A673 (cell line): ENCODE measurements at regions not wholly inside any gene's neighbourhood (a gene's known extent, or its start where the extent isn't known, plus 50 kb on each side); places are given as distances from the start of the nearest gene placed in this dataset.

Experiments
- BruUV-seq: library from RNA; stranded (reverse); fragments of 400-500 nt; replicated peaks from 2 replicates; lab custom pipeline; 2021; lab: Mats Ljungman, UMichigan
- CTCF ChIA-PET: fragments of 300-600 bp; sonication (Branson Sonifier 250); formaldehyde crosslinking; loops from one replicate; lab custom pipeline; 2022; ENCODE audit warnings: antibody characterized with exemption; lab: Charles Lee
- POLR2A ChIA-PET: fragments of 300-600 bp; sonication (Branson Sonifier 250); formaldehyde crosslinking; loops from one replicate; lab custom pipeline; 2022; ENCODE audit warnings: antibody characterized with exemption; ENCODE audit not compliant: low non-redundant PET; lab: Charles Lee
- DNase-seq: peaks from one replicate; pipeline ENCODE4 v3.0.0-alpha.2; 2015; ENCODE audit warnings: low spot score
- H3K27ac ChIP-seq: fragments of 200-600 bp; sonication (generic); 2 replicates; pipeline ENCODE4 v1.5.1; 2016; ENCODE audit warnings: mixed run types, low read depth, mild to moderate bottlenecking, mixed read lengths, antibody characterized with exemption, low read length; ENCODE audit not compliant: poor library complexity, severe bottlenecking
- H3K27me3 ChIP-seq: fragments of 200-600 bp; sonication (generic); replicated peaks from 2 replicates; pipeline ENCODE4 v1.6.1; 2017; ENCODE audit warnings: mixed run types, low read depth, mild to moderate bottlenecking, mixed read lengths, antibody characterized with exemption, low read length; ENCODE audit not compliant: insufficient read depth, poor library complexity
- H3K36me3 ChIP-seq: fragments of 200-600 bp; sonication (generic); 2 replicates; pipeline ENCODE4 v1.6.1; 2016; ENCODE audit warnings: mixed run types, mild to moderate bottlenecking, mixed read lengths, antibody characterized with exemption, low read length; ENCODE audit not compliant: insufficient read depth, poor library complexity, severe bottlenecking
- H3K4me1 ChIP-seq: fragments of 200-600 bp; sonication (generic); 2 replicates; pipeline ENCODE4 v1.6.1; 2017; ENCODE audit warnings: mixed run types, mild to moderate bottlenecking, mixed read lengths, antibody characterized with exemption, low read length; ENCODE audit not compliant: insufficient read depth, poor library complexity, severe bottlenecking
- H3K4me3 ChIP-seq: fragments of 200-600 bp; sonication (generic); 2 replicates; pipeline ENCODE4 v1.5.1; 2016; ENCODE audit warnings: low read depth, mixed run types, mild to moderate bottlenecking, mixed read lengths, low read length; ENCODE audit not compliant: poor library complexity, severe bottlenecking
- H3K9me3 ChIP-seq: fragments of 200-600 bp; sonication (generic); 2 replicates; pipeline ENCODE4 v1.6.1; 2016; ENCODE audit warnings: mixed run types, low read depth, mild to moderate bottlenecking, mixed read lengths, antibody characterized with exemption, low read length; ENCODE audit not compliant: poor library complexity, severe bottlenecking
- EZH2 ChIP-seq: fragments of 200-600 bp; sonication (generic); IDR thresholded peaks from 2 replicates; pipeline ENCODE4 v1.6.1; 2017; ENCODE audit warnings: borderline replicate concordance, low read depth, mild to moderate bottlenecking, mixed read lengths, antibody characterized with exemption, low read length; ENCODE audit not compliant: poor library complexity, severe bottlenecking
- intact Hi-C: fragments of 100-400 bp; cut with micrococcal nuclease; formaldehyde crosslinking; loops from one replicate; pipeline ENCODE4 v1.10.0; 2022; ENCODE audit not compliant: unreplicated experiment
- TF ChIP-seq, protein P1 (sequence below): fragments of 300-800, 200-600 bp; sonication (generic); conservative IDR thresholded peaks from 2 replicates; pipeline ENCODE4 v1.5.1; 2017; ENCODE audit warnings: low read depth, mild to moderate bottlenecking, antibody characterized with exemption, low read length, moderate library complexity, mixed read lengths

DNA sequence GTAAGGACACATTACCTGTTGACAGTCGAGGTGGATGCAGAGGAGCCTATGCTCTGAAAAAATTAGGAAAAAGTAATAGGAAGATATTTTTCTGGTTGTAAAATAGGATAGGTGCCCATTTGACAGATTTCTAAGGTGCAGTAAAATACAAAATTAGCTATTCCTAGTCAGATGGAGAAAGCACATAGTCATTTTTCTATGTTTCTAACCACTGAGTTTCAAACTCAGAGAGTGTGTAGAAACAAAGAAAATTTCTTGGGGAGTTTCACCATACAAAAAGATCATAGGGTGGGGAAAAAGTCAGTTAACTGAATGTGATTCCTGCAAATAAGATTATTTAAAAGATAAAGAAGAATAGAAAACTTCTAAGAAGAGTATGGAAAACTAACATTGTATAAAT, 666.9 kb downstream of the KCNT2 start:
- Histone ChIP-seq H3K36me3 (no peaks in the 10 kb centered on the region), H3K9me3 (no peaks in the 10 kb centered on the region), H3K4me1 (no peaks in the 10 kb centered on the region), H3K27me3 (no peaks in the 10 kb centered on the region), H3K27ac (no peak overlapping the region), H3K4me3 (no peak overlapping the region)
- TF ChIP-seq, protein P1, sequence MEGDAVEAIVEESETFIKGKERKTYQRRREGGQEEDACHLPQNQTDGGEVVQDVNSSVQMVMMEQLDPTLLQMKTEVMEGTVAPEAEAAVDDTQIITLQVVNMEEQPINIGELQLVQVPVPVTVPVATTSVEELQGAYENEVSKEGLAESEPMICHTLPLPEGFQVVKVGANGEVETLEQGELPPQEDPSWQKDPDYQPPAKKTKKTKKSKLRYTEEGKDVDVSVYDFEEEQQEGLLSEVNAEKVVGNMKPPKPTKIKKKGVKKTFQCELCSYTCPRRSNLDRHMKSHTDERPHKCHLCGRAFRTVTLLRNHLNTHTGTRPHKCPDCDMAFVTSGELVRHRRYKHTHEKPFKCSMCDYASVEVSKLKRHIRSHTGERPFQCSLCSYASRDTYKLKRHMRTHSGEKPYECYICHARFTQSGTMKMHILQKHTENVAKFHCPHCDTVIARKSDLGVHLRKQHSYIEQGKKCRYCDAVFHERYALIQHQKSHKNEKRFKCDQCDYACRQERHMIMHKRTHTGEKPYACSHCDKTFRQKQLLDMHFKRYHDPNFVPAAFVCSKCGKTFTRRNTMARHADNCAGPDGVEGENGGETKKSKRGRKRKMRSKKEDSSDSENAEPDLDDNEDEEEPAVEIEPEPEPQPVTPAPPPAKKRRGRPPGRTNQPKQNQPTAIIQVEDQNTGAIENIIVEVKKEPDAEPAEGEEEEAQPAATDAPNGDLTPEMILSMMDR: no peak
- no peak for TF ChIP-seq EZH2
- no TSS peak for BruUV-seq
- ChIA-PET POLR2A (no interaction called here), CTCF (no interaction called here)
- no peak for DNase-seq
- intact Hi-C loops: no loop called here

DNA sequence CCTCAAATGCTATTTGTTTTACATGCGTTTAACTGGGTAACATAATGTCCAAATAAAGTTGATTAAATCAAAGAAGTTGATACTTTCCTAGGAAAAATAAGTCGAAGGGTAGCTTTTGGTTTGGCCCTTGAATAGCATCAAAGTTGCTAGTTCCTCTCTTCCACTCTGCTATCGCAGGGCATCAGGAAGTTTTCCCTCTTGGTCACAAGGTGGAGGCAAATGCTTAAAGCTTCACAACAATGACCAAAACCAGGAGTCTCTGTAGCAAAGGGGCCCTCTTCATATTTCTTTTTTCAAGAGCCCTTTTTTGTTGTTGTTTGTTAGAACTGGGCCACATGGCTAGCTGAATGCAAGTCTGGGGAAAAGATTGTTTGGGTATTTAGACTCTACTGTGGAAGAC, 668.4 kb downstream of the KCNT2 start:
- no TSS peak for BruUV-seq
- Histone ChIP-seq H3K9me3 (no peaks in the 10 kb centered on the region), H3K4me1 (no peaks in the 10 kb centered on the region), H3K27me3 (no peaks in the 10 kb centered on the region), H3K4me3 (no peak overlapping the region), H3K27ac (no peak overlapping the region), H3K36me3 (no peaks in the 10 kb centered on the region)
- TF ChIP-seq EZH2: no peak
- TF ChIP-seq, protein P1: peak; percentile 32; the same call in 1 of the 2 replicates
- intact Hi-C loops: loop anchor here (10.0 kb wide), 1 partner anchor 715 kb away; the partner anchor contains the start of gene CFH
- ChIA-PET CTCF (no interaction called here), POLR2A (no interaction called here)
- DNase-seq: peak; percentile 4

DNA sequence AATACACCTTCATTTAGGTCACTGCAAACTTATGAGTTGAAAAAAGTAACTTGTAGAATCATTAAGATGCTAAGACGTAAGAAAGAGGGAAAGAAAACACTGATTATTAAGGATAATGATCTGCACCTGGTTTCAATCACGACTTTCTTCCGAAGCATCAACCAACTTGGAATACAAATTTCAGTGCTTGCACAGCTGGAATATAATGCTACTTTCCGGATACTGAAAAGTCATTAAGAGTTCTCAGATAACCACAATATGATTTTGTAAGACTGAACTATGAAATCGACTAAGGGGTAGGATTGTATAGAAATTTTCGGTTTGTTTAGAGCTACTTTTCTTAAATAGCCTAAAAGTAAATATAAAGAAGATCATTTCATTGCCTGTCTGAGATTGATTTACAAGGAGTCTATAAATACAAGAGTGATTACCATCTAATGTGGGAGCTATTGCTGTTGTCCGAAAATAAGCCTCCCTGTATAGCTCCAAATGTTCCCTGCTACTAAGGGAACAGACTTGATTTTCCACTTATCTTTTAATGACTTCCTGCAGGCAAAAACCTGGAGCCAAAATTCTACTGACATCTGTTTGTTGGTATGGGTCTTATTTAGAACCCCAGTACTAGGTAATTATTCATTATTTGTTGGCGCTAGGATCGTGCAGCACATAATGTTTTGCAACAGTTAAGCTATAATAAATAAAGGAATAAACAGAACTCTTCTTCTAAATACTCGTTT, 673.3 kb downstream of the KCNT2 start:
- Histone ChIP-seq H3K27me3 (no peaks in the 10 kb centered on the region), H3K4me3 (no peak overlapping the region), H3K36me3 (no peaks in the 10 kb centered on the region), H3K27ac (no peak overlapping the region), H3K4me1 (no peaks in the 10 kb centered on the region), H3K9me3 (no peaks in the 10 kb centered on the region)
- POLR2A ChIA-PET: no interaction called here
- CTCF ChIA-PET: no interaction called here
- TF ChIP-seq, protein P1: no peak
- no peak for TF ChIP-seq EZH2
- no TSS peak for BruUV-seq
- intact Hi-C loops: loop anchor here (10.0 kb wide), 1 partner anchor 720 kb away; the partner anchor contains the start of gene CFH
- DNase-seq: peak; percentile 39
